Stomach (tissue), 8 donors: ENCODE measurements at regions not wholly inside any gene's neighbourhood (a gene's known extent, or its start where the extent isn't known, plus 50 kb on each side); places are given as distances from the start of the nearest gene placed in this dataset.

Experiments used
- DNase-seq, 2 donors: peaks; one replicate each; pipeline versions ENCODE4 v3.0.0 to v3.0.0-alpha.2; 2013 to 2019
- H3K27ac ChIP-seq, 5 donors: fragments of 200-600 bp in 4 of 5; sonication (generic) in 4 of 5; one replicate each; pipeline ENCODE4 v1.5.1; 2013 to 2019; ENCODE audit warnings: mild to moderate bottlenecking in 1 of 5, moderate library complexity in 1 of 5
- H3K27me3 ChIP-seq, 3 donors: fragments of 200-600 bp; sonication (generic); one replicate each; pipeline ENCODE4 v1.5.1; 2017 to 2019; ENCODE audit warnings: mixed run types in 1 of 3
- H3K36me3 ChIP-seq, 4 donors: fragments of 200-600 bp; sonication (generic); 1 replicate in 3 of 4; 2 replicates in 1 of 4; pipeline ENCODE4 v1.5.1; 2016 to 2019
- H3K4me1 ChIP-seq, 4 donors: fragments of 200-600 bp; sonication (generic); one replicate each; pipeline ENCODE4 v1.5.1; 2016 to 2019
- H3K4me3 ChIP-seq, 4 donors: fragments of 200-600 bp; sonication (generic) in 3 of 4; one replicate each; pipeline ENCODE4 v1.5.1; 2016 to 2019; ENCODE audit warnings: mild to moderate bottlenecking in 1 of 4
- H3K9me3 ChIP-seq, 4 donors: fragments of 200-600 bp; sonication (generic); one replicate each; pipeline ENCODE4 v1.5.1; 2016 to 2019
- CTCF ChIP-seq, 7 experiments: fragments of 450-650 bp in 4 of 7; fragments of 200-600 bp in 3 of 7; sonication (generic) in 3 of 7; IDR thresholded peaks; one replicate each; pipeline ENCODE4 v1.5.1; 2016 to 2019; ENCODE audit warnings: antibody characterized with exemption in 7 of 7, control low read depth in 2 of 7, mild to moderate bottlenecking in 1 of 7
- EP300 ChIP-seq: sonication (generic); formaldehyde crosslinking; IDR thresholded peaks from one replicate; pipeline ENCODE4 v1.6.1; 2017; ENCODE audit warnings: antibody characterized with exemption
- POLR2A ChIP-seq, 4 donors: fragments of 450-650 bp; IDR thresholded peaks; one replicate each; pipeline ENCODE4 v1.6.1; 2016; ENCODE audit warnings: antibody characterized with exemption in 4 of 4, control low read depth in 2 of 4, mild to moderate bottlenecking in 1 of 4, moderate library complexity in 1 of 4
- POLR2AphosphoS5 ChIP-seq, 3 donors: sonication (generic); formaldehyde crosslinking; IDR thresholded peaks; one replicate each; pipeline ENCODE4 v1.6.1; 2016; ENCODE audit warnings: antibody characterized with exemption in 3 of 3
- WGBS, 5 donors: extraction: QIAGEN DNeasy Blood & Tissue Kit in 3 of 5; methylation state at CpG; one replicate each; pipeline versions ENCODE4 v1.1.5 to v1.1.7; 2013 to 2018; 5-methylcytosine and 5-hydroxymethylcytosine counted together
- intact Hi-C: fragments of 100-400 bp; cut with DNase I; formaldehyde crosslinking; loops from one replicate; pipeline ENCODE4 v1.15.1; 2023; ENCODE audit warnings: low total_unique reads
- donor health status: healthy with polysubstance abuse.
- donor health status: Bipolar disorder and iron deficiency.
- donor health status: healthy.

- Histone ChIP-seq H3K27ac (no peak overlapping the region), H3K9me3 (no peaks in the 10 kb centered on the region), H3K4me1 (no peaks in the 10 kb centered on the region), H3K27me3 (no peaks in the 10 kb centered on the region), H3K36me3 (no peaks in the 10 kb centered on the region), H3K4me3 (no peak overlapping the region)
- no peak for DNase-seq
- WGBS, 5 donors = 73 to 81% (median 75%) methylated on average over 11 of the region's 11 CpGs
- intact Hi-C loops = no loop called here
- TF ChIP-seq CTCF (IDR thresholded peaks at IDR 0.05) (no peak), POLR2AphosphoS5 (IDR thresholded peaks at IDR 0.05) (no peak), POLR2A (IDR thresholded peaks at IDR 0.05) (no peak), EP300 (no peak)
Observed at GRCh38 chr1:213329406-213330008, 278.5 kb downstream of the RPS6KC1 start.

GRCh38 chr1:213330281-213330680, 279.2 kb downstream of the RPS6KC1 start:
- 76 to 93% (median 82%) methylated on average over 3 of the region's 3 CpGs for WGBS, 5 donors
- intact Hi-C loops = no loop called here
- Histone ChIP-seq H3K36me3 (no peaks in the 10 kb centered on the region), H3K27me3 (no peaks in the 10 kb centered on the region), H3K9me3 (no peaks in the 10 kb centered on the region), H3K27ac (no peak overlapping the region), H3K4me1 (no peaks in the 10 kb centered on the region), H3K4me3 (no peak overlapping the region)
- DNase-seq = no peak
- TF ChIP-seq POLR2A (IDR thresholded peaks at IDR 0.05) (no peak), CTCF (IDR thresholded peaks at IDR 0.05) (no peak), POLR2AphosphoS5 (IDR thresholded peaks at IDR 0.05) (no peak)

GRCh38 chr1:213331631-213332175, 280.7 kb downstream of the RPS6KC1 start:
- Histone ChIP-seq H3K9me3 (no peaks in the 10 kb centered on the region), H3K4me1 (no peaks in the 10 kb centered on the region), H3K27me3 (no peaks in the 10 kb centered on the region), H3K27ac (no peak overlapping the region), H3K36me3 (no peaks in the 10 kb centered on the region), H3K4me3 (no peak overlapping the region)
- DNase-seq = no peak
- TF ChIP-seq EP300 (no peak), CTCF (IDR thresholded peaks at IDR 0.05) (no peak), POLR2AphosphoS5 (IDR thresholded peaks at IDR 0.05) (no peak), POLR2A (IDR thresholded peaks at IDR 0.05) (no peak)
- 69 to 84% (median 78%) methylated on average over 4 of the region's 4 CpGs for WGBS, 5 donors
- intact Hi-C loops = no loop called here

- H3K4me1 ChIP-seq = no peaks in the 10 kb centered on the region
- H3K9me3 ChIP-seq = no peaks in the 10 kb centered on the region
- TF ChIP-seq POLR2A (IDR thresholded peaks at IDR 0.05) = no peak
- TF ChIP-seq EP300 = no peak
- no peak for TF ChIP-seq POLR2AphosphoS5 (IDR thresholded peaks at IDR 0.05)
- no peak for TF ChIP-seq CTCF (IDR thresholded peaks at IDR 0.05)
- no peak overlapping the region for H3K27ac ChIP-seq
- H3K36me3 ChIP-seq = no peaks in the 10 kb centered on the region
- 54 to 71% (median 64%) methylated on average over 4 of the region's 4 CpGs for WGBS, 5 donors
- no peak for DNase-seq
- no peak overlapping the region for H3K4me3 ChIP-seq
- intact Hi-C loops = no loop called here
- no peaks in the 10 kb centered on the region for H3K27me3 ChIP-seq
Observed at GRCh38 chr1:213332491-213332890, 281.4 kb downstream of the RPS6KC1 start.
